ENCODE measurements at regions not wholly inside any gene's neighbourhood (a gene's known extent, or its start where the extent isn't known, plus 50 kb on each side); places are given as distances from the start of the nearest gene placed in this dataset.

DNA sequence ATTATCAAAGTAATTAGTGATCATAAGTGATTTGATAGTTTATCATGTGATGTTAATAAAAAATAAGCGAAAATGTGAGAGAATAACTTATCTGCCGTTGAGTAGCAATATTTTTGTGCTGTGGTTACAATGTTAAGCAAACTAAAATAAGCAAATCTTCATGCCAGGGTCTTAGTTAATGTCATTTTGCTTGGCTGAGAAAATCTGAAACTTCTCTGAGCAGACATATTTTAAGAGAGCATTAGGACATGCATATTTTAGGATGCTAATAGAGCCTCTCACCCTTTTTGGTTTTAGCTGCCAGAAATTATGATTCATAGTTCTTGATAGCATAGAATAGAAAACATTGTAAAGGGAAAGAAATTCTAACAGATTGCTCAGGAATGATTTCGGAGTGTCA, 233.5 kb upstream of the ZEB2 start:
- intact Hi-C loops (cut with DNase I; ENCODE audit: low total_unique reads) = no loop called here

DNA sequence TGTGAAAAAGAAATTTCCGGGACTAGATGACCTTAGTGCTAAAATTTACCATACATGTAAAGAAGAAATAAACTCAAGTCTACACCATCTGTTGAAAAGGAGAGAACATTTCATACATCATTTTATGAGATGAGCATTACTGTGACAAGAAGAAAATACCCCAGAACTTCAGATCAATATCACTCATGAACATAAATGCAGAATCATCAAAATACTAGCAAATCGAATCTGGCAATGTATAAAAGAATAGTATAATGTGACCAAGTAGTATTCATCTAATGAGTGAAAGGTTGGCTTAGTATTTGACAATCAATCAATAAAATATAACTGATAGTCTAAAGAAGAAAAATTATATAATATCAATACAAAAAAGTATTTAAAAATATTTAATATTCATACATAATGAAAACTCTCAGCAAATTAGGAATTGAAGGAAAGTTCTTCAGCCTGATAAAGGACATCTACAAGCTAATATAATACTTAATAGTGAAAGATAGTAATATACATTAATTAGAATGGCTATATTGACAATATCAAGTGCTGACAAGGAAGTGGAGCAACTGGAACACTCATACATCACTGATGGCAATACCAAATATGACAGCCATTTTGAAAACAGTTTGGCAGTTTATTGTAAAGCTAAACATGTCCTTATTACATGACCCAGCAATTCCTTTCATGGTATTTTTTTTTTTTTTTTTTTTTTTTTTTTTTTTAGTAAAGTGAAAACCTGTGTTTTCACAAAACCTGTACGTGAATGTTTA, 231.4 kb upstream of the ZEB2 start:
- TF ChIP-seq POLR2A (IDR thresholded peaks at IDR 0.05) = no peak
- TF ChIP-seq, protein P1, sequence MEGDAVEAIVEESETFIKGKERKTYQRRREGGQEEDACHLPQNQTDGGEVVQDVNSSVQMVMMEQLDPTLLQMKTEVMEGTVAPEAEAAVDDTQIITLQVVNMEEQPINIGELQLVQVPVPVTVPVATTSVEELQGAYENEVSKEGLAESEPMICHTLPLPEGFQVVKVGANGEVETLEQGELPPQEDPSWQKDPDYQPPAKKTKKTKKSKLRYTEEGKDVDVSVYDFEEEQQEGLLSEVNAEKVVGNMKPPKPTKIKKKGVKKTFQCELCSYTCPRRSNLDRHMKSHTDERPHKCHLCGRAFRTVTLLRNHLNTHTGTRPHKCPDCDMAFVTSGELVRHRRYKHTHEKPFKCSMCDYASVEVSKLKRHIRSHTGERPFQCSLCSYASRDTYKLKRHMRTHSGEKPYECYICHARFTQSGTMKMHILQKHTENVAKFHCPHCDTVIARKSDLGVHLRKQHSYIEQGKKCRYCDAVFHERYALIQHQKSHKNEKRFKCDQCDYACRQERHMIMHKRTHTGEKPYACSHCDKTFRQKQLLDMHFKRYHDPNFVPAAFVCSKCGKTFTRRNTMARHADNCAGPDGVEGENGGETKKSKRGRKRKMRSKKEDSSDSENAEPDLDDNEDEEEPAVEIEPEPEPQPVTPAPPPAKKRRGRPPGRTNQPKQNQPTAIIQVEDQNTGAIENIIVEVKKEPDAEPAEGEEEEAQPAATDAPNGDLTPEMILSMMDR (IDR thresholded peaks at IDR 0.05) = no peak
- no peak overlapping the region for H3K4me3 ChIP-seq
- H3K36me3 ChIP-seq = no peaks in the 10 kb centered on the region
- intact Hi-C loops (cut with DNase I; ENCODE audit: low total_unique reads) = no loop called here
- no peaks in the 10 kb centered on the region for H3K27me3 ChIP-seq
- no peak overlapping the region for H3K27ac ChIP-seq
- H3K9me3 ChIP-seq = peaks cover 0 to 3% of the 10 kb centered on the region in 2 donors
- DNase-seq = no peak
- H3K4me1 ChIP-seq = no peaks in the 10 kb centered on the region

More for the DNA sequence above, 233.5 kb upstream of the ZEB2 start:
- H3K9me3 ChIP-seq = peaks cover 0 to 3% of the 10 kb centered on the region in 2 donors
- no peak overlapping the region for H3K27ac ChIP-seq
- H3K27me3 ChIP-seq = no peaks in the 10 kb centered on the region
- no peak for DNase-seq
- TF ChIP-seq POLR2A (IDR thresholded peaks at IDR 0.05) = no peak
- TF ChIP-seq, protein P1 (IDR thresholded peaks at IDR 0.05) = no peak
- no peak overlapping the region for H3K4me3 ChIP-seq
- no peaks in the 10 kb centered on the region for H3K36me3 ChIP-seq
- no peaks in the 10 kb centered on the region for H3K4me1 ChIP-seq

DNA sequence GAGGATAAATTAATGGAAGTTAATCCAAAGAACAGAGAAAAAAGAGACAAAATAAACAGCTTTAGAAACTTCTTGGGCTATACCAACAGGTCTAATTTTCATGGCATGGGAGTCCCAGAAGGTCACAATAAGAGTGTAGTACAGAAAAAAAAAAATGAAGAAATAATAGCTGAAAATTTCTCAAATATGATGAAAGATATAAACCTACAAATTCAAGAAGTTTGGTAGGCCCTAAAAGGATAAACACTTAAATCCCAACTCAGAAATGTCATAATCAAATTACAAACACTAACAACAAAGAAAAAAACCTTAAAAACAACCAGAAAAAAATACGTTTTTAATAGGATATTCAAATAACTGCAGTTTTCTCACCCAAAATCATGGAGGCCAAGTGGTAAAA, 229.3 kb upstream of the ZEB2 start:
- H3K9me3 ChIP-seq = peaks cover 0 to 3% of the 10 kb centered on the region in 2 donors
- no peaks in the 10 kb centered on the region for H3K27me3 ChIP-seq
- H3K27ac ChIP-seq = no peak overlapping the region
- intact Hi-C loops (cut with DNase I; ENCODE audit: low total_unique reads) = no loop called here
- TF ChIP-seq POLR2A (IDR thresholded peaks at IDR 0.05) = no peak
- no peak for DNase-seq
- no peak overlapping the region for H3K4me3 ChIP-seq
- H3K4me1 ChIP-seq = no peaks in the 10 kb centered on the region
- H3K36me3 ChIP-seq = no peaks in the 10 kb centered on the region

DNA sequence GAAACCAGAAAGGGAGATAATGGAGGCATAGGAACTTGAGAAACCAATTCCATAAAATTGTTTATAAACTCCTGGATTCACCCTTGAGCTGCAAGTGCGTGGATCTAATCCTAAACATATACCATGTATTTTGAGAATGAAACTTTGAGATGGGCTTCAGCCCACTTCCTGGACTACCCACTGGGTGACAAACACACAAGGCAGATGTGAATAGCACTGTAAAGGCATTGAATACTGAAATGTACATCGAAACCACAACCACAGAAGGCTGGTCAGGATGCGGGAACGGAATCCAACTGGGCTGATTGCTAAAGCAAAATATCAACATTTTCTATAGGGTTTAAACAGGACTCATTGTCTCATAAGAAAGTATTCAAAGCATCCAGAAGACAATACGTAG, 228.5 kb upstream of the ZEB2 start:
- TF ChIP-seq, protein P1 (IDR thresholded peaks at IDR 0.05) = no peak
- TF ChIP-seq POLR2A (IDR thresholded peaks at IDR 0.05) = no peak
- Histone ChIP-seq H3K4me1 (no peaks in the 10 kb centered on the region), H3K36me3 (no peaks in the 10 kb centered on the region), H3K27me3 (no peaks in the 10 kb centered on the region), H3K4me3 (no peak overlapping the region), H3K9me3 (peaks cover 0 to 3% of the 10 kb centered on the region in 2 donors), H3K27ac (no peak overlapping the region)
- DNase-seq = no peak
- intact Hi-C loops (cut with DNase I; ENCODE audit: low total_unique reads) = no loop called here

DNA sequence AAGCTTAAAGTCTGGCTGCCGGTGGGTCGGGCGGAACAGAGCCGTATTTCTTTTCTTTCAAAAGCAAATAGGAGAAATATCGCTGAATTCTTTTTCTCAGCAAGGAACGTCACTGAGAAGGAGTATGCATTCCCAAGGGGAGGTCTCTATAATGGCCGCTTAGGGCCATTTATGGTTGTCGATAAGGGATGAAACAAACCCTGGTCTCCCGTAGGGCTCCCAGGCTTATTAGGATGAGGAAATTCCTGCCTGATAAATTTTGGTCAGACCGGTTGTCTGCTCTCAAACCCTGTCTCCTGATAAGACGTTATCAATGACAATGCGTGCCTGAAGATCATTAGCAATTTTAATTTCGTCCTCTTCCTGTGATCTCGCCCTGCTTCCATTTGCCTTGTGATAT, 227.7 kb upstream of the ZEB2 start:
- H3K9me3 ChIP-seq = peaks cover 0 to 3% of the 10 kb centered on the region in 2 donors
- no peaks in the 10 kb centered on the region for H3K27me3 ChIP-seq
- TF ChIP-seq, protein P1 (IDR thresholded peaks at IDR 0.05) = no peak
- TF ChIP-seq POLR2A (IDR thresholded peaks at IDR 0.05) = no peak
- H3K27ac ChIP-seq = no peak overlapping the region
- H3K4me3 ChIP-seq = no peak overlapping the region
- no peak for DNase-seq
- no peaks in the 10 kb centered on the region for H3K4me1 ChIP-seq
- intact Hi-C loops (cut with DNase I; ENCODE audit: low total_unique reads) = no loop called here
- no peaks in the 10 kb centered on the region for H3K36me3 ChIP-seq

Data from uterus (tissue), 3 donors.